Sigmoid colon (tissue), 6 donors: ENCODE measurements at regions not wholly inside any gene's neighbourhood (a gene's known extent, or its start where the extent isn't known, plus 50 kb on each side); places are given as distances from the start of the nearest gene placed in this dataset.

Source experiments
- DNase-seq: peaks from one replicate; pipeline ENCODE4 v3.0.0-alpha.2; 2019
- H3K27ac ChIP-seq, 4 donors: fragments of 200-600 bp; sonication (generic); one replicate each; pipeline ENCODE4 v1.5.1; 2016 to 2019; ENCODE audit warnings: mild to moderate bottlenecking in 1 of 4
- H3K27me3 ChIP-seq, 3 donors: fragments of 200-600 bp; sonication (generic); one replicate each; pipeline ENCODE4 v1.5.1; 2019; ENCODE audit warnings: mild to moderate bottlenecking in 1 of 3
- H3K36me3 ChIP-seq, 4 donors: fragments of 200-600 bp; sonication (generic); one replicate each; pipeline ENCODE4 v1.5.1; 2016 to 2019
- H3K4me1 ChIP-seq, 4 donors: fragments of 200-600 bp; sonication (generic); one replicate each; pipeline ENCODE4 v1.5.1; 2017 to 2019
- H3K4me3 ChIP-seq, 4 donors: fragments of 200-600 bp; sonication (generic); one replicate each; pipeline ENCODE4 v1.5.1; 2017 to 2019; ENCODE audit warnings: mild to moderate bottlenecking in 2 of 4, moderate library complexity in 1 of 4
- H3K9me3 ChIP-seq, 4 donors: fragments of 200-600 bp in 3 of 4; sonication (generic) in 3 of 4; one replicate each; pipeline versions ENCODE4 v1.5.1 to v1.6.1; 2013 to 2019
- CTCF ChIP-seq, 4 experiments: fragments of 450-650 bp in 3 of 4; fragments of 200-600 bp in 1 of 4; IDR thresholded peaks; one replicate each; pipeline ENCODE4 v1.5.1; 2016 to 2019; ENCODE audit warnings: antibody characterized with exemption in 4 of 4, mild to moderate bottlenecking in 3 of 4, moderate library complexity in 2 of 4
- EP300 ChIP-seq, 4 donors: sonication (generic); formaldehyde crosslinking; IDR thresholded peaks; one replicate each; pipeline ENCODE4 v1.6.1; 2017; ENCODE audit warnings: antibody characterized with exemption in 4 of 4
- POLR2A ChIP-seq, 2 donors: fragments of 450-650 bp; IDR thresholded peaks; one replicate each; pipeline ENCODE4 v1.6.1; 2016; ENCODE audit warnings: antibody characterized with exemption in 2 of 2, mild to moderate bottlenecking in 2 of 2, moderate library complexity in 2 of 2
- POLR2AphosphoS5 ChIP-seq, 4 donors: sonication (generic); formaldehyde crosslinking; IDR thresholded peaks; one replicate each; pipeline ENCODE4 v1.6.1; 2017; ENCODE audit warnings: antibody characterized with exemption in 4 of 4
- WGBS, 2 donors: extraction: QIAGEN DNeasy Blood & Tissue Kit; methylation state at CpG; one replicate each; pipeline ENCODE4 v1.1.7; 2013; 5-methylcytosine and 5-hydroxymethylcytosine counted together
- intact Hi-C: fragments of 100-400 bp; cut with DNase I; formaldehyde crosslinking; loops from one replicate; pipeline ENCODE4 v1.15.1; 2023
- donor health status: healthy with polysubstance abuse.
- donor health status: healthy.

- H3K9me3 ChIP-seq = no peaks in the 10 kb centered on the region
- no peaks in the 10 kb centered on the region for H3K27me3 ChIP-seq
- H3K27ac ChIP-seq = no peak overlapping the region
- intact Hi-C loops = no loop called here
- H3K4me1 ChIP-seq = no peaks in the 10 kb centered on the region
- DNase-seq = no peak
- H3K36me3 ChIP-seq = no peaks in the 10 kb centered on the region
- no peak for TF ChIP-seq POLR2AphosphoS5 (IDR thresholded peaks at IDR 0.05)
- H3K4me3 ChIP-seq = no peak overlapping the region
- 75 to 88% methylated on average over 1 of the region's 1 CpG for WGBS, 2 donors
These were observed 1249.9 kb downstream of the EPHA7 start for GRCh38 chr6:92169506-92169905.

- Histone ChIP-seq H3K36me3 (no peaks in the 10 kb centered on the region), H3K27me3 (no peaks in the 10 kb centered on the region), H3K9me3 (no peaks in the 10 kb centered on the region), H3K27ac (no peak overlapping the region), H3K4me3 (no peak overlapping the region), H3K4me1 (no peaks in the 10 kb centered on the region)
- intact Hi-C loops = no loop called here
- TF ChIP-seq POLR2AphosphoS5 (IDR thresholded peaks at IDR 0.05) (no peak), CTCF (IDR thresholded peaks at IDR 0.05) (no peak), POLR2A (IDR thresholded peaks at IDR 0.05) (no peak), EP300 (IDR thresholded peaks at IDR 0.05) (no peak)
- DNase-seq = no peak
These were observed 1252.7 kb downstream of the EPHA7 start for GRCh38 chr6:92166666-92167065.

GRCh38 chr6:92161953-92162352 lies 1257.4 kb downstream of the EPHA7 start:
- intact Hi-C loops = no loop called here
- H3K4me3 ChIP-seq = no peak overlapping the region
- H3K36me3 ChIP-seq = no peaks in the 10 kb centered on the region

GRCh38 chr6:92160226-92160625 lies 1259.1 kb downstream of the EPHA7 start:
- 78 to 91% methylated on average over 3 of the region's 3 CpGs for WGBS, 2 donors
- H3K4me1 ChIP-seq = no peaks in the 10 kb centered on the region

More at GRCh38 chr6:92161953-92162352, 1257.4 kb downstream of the EPHA7 start:
- no peaks in the 10 kb centered on the region for H3K27me3 ChIP-seq
- no peaks in the 10 kb centered on the region for H3K4me1 ChIP-seq
- TF ChIP-seq EP300 (IDR thresholded peaks at IDR 0.05) (no peak), CTCF (IDR thresholded peaks at IDR 0.05) (no peak), POLR2A (IDR thresholded peaks at IDR 0.05) (no peak), POLR2AphosphoS5 (IDR thresholded peaks at IDR 0.05) (no peak)
- H3K27ac ChIP-seq = no peak overlapping the region
- no peaks in the 10 kb centered on the region for H3K9me3 ChIP-seq
- no peak for DNase-seq

GRCh38 chr6:92159046-92159445 lies 1260.3 kb downstream of the EPHA7 start:
- Histone ChIP-seq H3K27me3 (no peaks in the 10 kb centered on the region), H3K4me3 (no peak overlapping the region), H3K4me1 (no peaks in the 10 kb centered on the region), H3K36me3 (no peaks in the 10 kb centered on the region), H3K9me3 (no peaks in the 10 kb centered on the region), H3K27ac (no peak overlapping the region)
- no peak for TF ChIP-seq EP300 (IDR thresholded peaks at IDR 0.05)
- no peak for TF ChIP-seq POLR2A (IDR thresholded peaks at IDR 0.05)
- TF ChIP-seq POLR2AphosphoS5 (IDR thresholded peaks at IDR 0.05) = no peak
- no peak for TF ChIP-seq CTCF (IDR thresholded peaks at IDR 0.05)
- DNase-seq = no peak
- 64 to 78% methylated on average over 2 of the region's 2 CpGs for WGBS, 2 donors
- intact Hi-C loops = no loop called here

More at GRCh38 chr6:92160226-92160625, 1259.1 kb downstream of the EPHA7 start:
- H3K27ac ChIP-seq = no peak overlapping the region
- H3K4me3 ChIP-seq = no peak overlapping the region
- TF ChIP-seq POLR2AphosphoS5 (IDR thresholded peaks at IDR 0.05) (no peak), CTCF (IDR thresholded peaks at IDR 0.05) (no peak), EP300 (IDR thresholded peaks at IDR 0.05) (no peak), POLR2A (IDR thresholded peaks at IDR 0.05) (no peak)
- DNase-seq = no peak
- no peaks in the 10 kb centered on the region for H3K9me3 ChIP-seq
- intact Hi-C loops = no loop called here
- no peaks in the 10 kb centered on the region for H3K36me3 ChIP-seq
- H3K27me3 ChIP-seq = no peaks in the 10 kb centered on the region
